HL-60 (cell line): ENCODE measurements at regions not wholly inside any gene's neighbourhood (a gene's known extent, or its start where the extent isn't known, plus 50 kb on each side); places are given as distances from the start of the nearest gene placed in this dataset.

ENCODE experiments used
- DNase-seq, 2 experiments: peaks; one replicate each; pipeline ENCODE4 v3.0.0-alpha.2; 2010 to 2020; ENCODE audit warnings: low read depth in 1 of 2, low spot score in 1 of 2
- H3K27ac ChIP-seq: fragments of 250-450 bp; sonication (Bioruptor Pico); replicated peaks from 2 replicates; pipeline ENCODE4 v1.5.1; 2020; ENCODE audit warnings: mild to moderate bottlenecking, moderate library complexity
- H3K27me3 ChIP-seq: fragments of 250-450 bp; sonication (Bioruptor Pico); 2 replicates; pipeline ENCODE4 v1.5.1; 2021; ENCODE audit warnings: mild to moderate bottlenecking, moderate library complexity; ENCODE audit not compliant: insufficient read depth, poor library complexity, severe bottlenecking
- H3K4me3 ChIP-seq: replicated peaks from 2 replicates; pipeline ENCODE4 v1.5.1; 2011; ENCODE audit warnings: mild to moderate bottlenecking, control low read depth, low read length; ENCODE audit not compliant: insufficient read depth
- CTCF ChIP-seq: IDR thresholded peaks from one replicate; pipeline ENCODE4 v1.5.1; 2011; ENCODE audit warnings: low read length, control low read depth, inconsistent platforms; ENCODE audit not compliant: insufficient read depth
- GABPA ChIP-seq: IDR thresholded peaks from 2 replicates; pipeline ENCODE4 v1.6.1; 2012; ENCODE audit warnings: low read depth
- POLR2AphosphoS5 ChIP-seq: IDR thresholded peaks from 2 replicates; pipeline ENCODE4 v1.6.1; 2012; ENCODE audit warnings: low read depth
- REST ChIP-seq: IDR thresholded peaks from 2 replicates; pipeline ENCODE4 v1.6.1; 2012; ENCODE audit warnings: low read depth; ENCODE audit not compliant: insufficient replicate concordance
- SPI1 ChIP-seq: IDR thresholded peaks from 2 replicates; pipeline ENCODE4 v1.6.1; 2012; ENCODE audit warnings: low read depth, mild to moderate bottlenecking, borderline replicate concordance

- DNase-seq, result no peak
- H3K27me3 ChIP-seq, result no peaks in the 10 kb centered on the region
- TF ChIP-seq GABPA (no peak), POLR2AphosphoS5 (no peak)
Measured at GRCh38 chr3:164064298-164064697, 1014.0 kb downstream of the SI start.

GRCh38 chr3:164060923-164061322, 1017.4 kb downstream of the SI start:
- no peaks in the 10 kb centered on the region for H3K27me3 ChIP-seq
- TF ChIP-seq REST, result no peak
- TF ChIP-seq SPI1, result no peak
- no peak for TF ChIP-seq CTCF
- TF ChIP-seq POLR2AphosphoS5, result no peak
- no peak for TF ChIP-seq GABPA
- no peak overlapping the region for H3K4me3 ChIP-seq
- no peak overlapping the region for H3K27ac ChIP-seq
- no peak for DNase-seq

More at GRCh38 chr3:164064298-164064697, 1014.0 kb downstream of the SI start:
- Histone ChIP-seq H3K4me3 (no peak overlapping the region), H3K27ac (no peak overlapping the region)

GRCh38 chr3:164049847-164050246, 1028.4 kb downstream of the SI start:
- no peak for DNase-seq
- TF ChIP-seq REST (no peak), GABPA (no peak), SPI1 (no peak), POLR2AphosphoS5 (no peak), CTCF (no peak)
- Histone ChIP-seq H3K4me3 (no peak overlapping the region), H3K27ac (no peak overlapping the region), H3K27me3 (no peaks in the 10 kb centered on the region)

GRCh38 chr3:164048451-164048850, 1029.8 kb downstream of the SI start:
- no peak overlapping the region for H3K27ac ChIP-seq
- no peaks in the 10 kb centered on the region for H3K27me3 ChIP-seq
- TF ChIP-seq SPI1, result no peak
- no peak for TF ChIP-seq CTCF
- DNase-seq, result no peak
- no peak overlapping the region for H3K4me3 ChIP-seq

- TF ChIP-seq SPI1 (no peak), POLR2AphosphoS5 (no peak), GABPA (no peak), REST (no peak), CTCF (no peak)
- Histone ChIP-seq H3K27me3 (no peaks in the 10 kb centered on the region), H3K4me3 (no peak overlapping the region), H3K27ac (no peak overlapping the region)
- DNase-seq, result no peak
Measured at GRCh38 chr3:164040991-164041390, 1037.3 kb downstream of the SI start.
